Parathyroid adenoma (tissue), 2 donors: ENCODE measurements at regions not wholly inside any gene's neighbourhood (a gene's known extent, or its start where the extent isn't known, plus 50 kb on each side); places are given as distances from the start of the nearest gene placed in this dataset.

Experiments used
- H2AFZ ChIP-seq: fragments of 300-600 bp; sonication (generic); one replicate; pipeline ENCODE4 v1.7.0; 2017; ENCODE audit warnings: antibody characterized with exemption, mild to moderate bottlenecking
- H3K27ac ChIP-seq: fragments of 300-600 bp; sonication (generic); one replicate; pipeline ENCODE4 v1.7.0; 2017
- H3K27me3 ChIP-seq: fragments of 300-600 bp; sonication (generic); one replicate; pipeline ENCODE4 v1.7.0; 2017; ENCODE audit warnings: low read length; ENCODE audit not compliant: control insufficient read depth, insufficient read depth
- H3K36me3 ChIP-seq: fragments of 300-600 bp; sonication (generic); one replicate; pipeline ENCODE4 v1.7.0; 2017; ENCODE audit warnings: low read length; ENCODE audit not compliant: control insufficient read depth, insufficient read depth
- H3K4me1 ChIP-seq: fragments of 300-600 bp; sonication (generic); one replicate; pipeline ENCODE4 v1.7.0; 2017; ENCODE audit warnings: control low read depth
- H3K4me2 ChIP-seq: fragments of 300-600 bp; sonication (generic); one replicate; pipeline ENCODE4 v1.7.0; 2017; ENCODE audit warnings: low read length
- H3K4me3 ChIP-seq: fragments of 300-600 bp; sonication (generic); one replicate; pipeline ENCODE4 v1.7.0; 2017; ENCODE audit warnings: low read depth, low read length
- H3K79me2 ChIP-seq: fragments of 300-600 bp; sonication (generic); one replicate; pipeline ENCODE4 v1.7.0; 2017; ENCODE audit warnings: control low read depth
- H3K9ac ChIP-seq: fragments of 300-600 bp; sonication (generic); one replicate; pipeline ENCODE4 v1.7.0; 2017; ENCODE audit warnings: mild to moderate bottlenecking
- H3K9me3 ChIP-seq: fragments of 300-600 bp; sonication (generic); one replicate; pipeline ENCODE4 v1.7.0; 2017; ENCODE audit warnings: low read length; ENCODE audit not compliant: control insufficient read depth
- CTCF ChIP-seq: fragments of 300-600 bp; sonication (generic); IDR thresholded peaks from one replicate; pipeline ENCODE4 v1.7.0; 2017; ENCODE audit warnings: antibody characterized with exemption, mild to moderate bottlenecking
- donor health status: primary hyperparathyroidism.

- Histone ChIP-seq H3K9me3 (no peaks in the 10 kb centered on the region), H3K27ac (no peak overlapping the region), H3K9ac (no peak overlapping the region), H3K79me2 (no peaks in the 10 kb centered on the region), H3K36me3 (no peaks in the 10 kb centered on the region), H3K4me3 (no peak overlapping the region), H3K4me1 (no peaks in the 10 kb centered on the region), H3K4me2 (no peak overlapping the region), H2AFZ (no peak overlapping the region), H3K27me3 (no peaks in the 10 kb centered on the region)
- TF ChIP-seq CTCF, result no peak
Observed at GRCh38 chr5:166091931-166092330, 2199.5 kb upstream of the WWC1 start.

GRCh38 chr5:166093312-166093711, 2198.1 kb upstream of the WWC1 start:
- Histone ChIP-seq H3K9ac (no peak overlapping the region), H3K36me3 (no peaks in the 10 kb centered on the region), H3K4me3 (no peak overlapping the region), H3K4me2 (no peak overlapping the region), H3K27ac (no peak overlapping the region), H3K4me1 (no peaks in the 10 kb centered on the region), H3K9me3 (no peaks in the 10 kb centered on the region), H3K79me2 (no peaks in the 10 kb centered on the region), H3K27me3 (no peaks in the 10 kb centered on the region), H2AFZ (no peak overlapping the region)
- TF ChIP-seq CTCF, result no peak

- no peak overlapping the region for H2AFZ ChIP-seq
- no peaks in the 10 kb centered on the region for H3K79me2 ChIP-seq
- no peak overlapping the region for H3K4me2 ChIP-seq
- no peak overlapping the region for H3K27ac ChIP-seq
- TF ChIP-seq CTCF, result no peak
- H3K36me3 ChIP-seq, result no peaks in the 10 kb centered on the region
- H3K9ac ChIP-seq, result no peak overlapping the region
- H3K9me3 ChIP-seq, result no peaks in the 10 kb centered on the region
- H3K4me1 ChIP-seq, result no peaks in the 10 kb centered on the region
- no peak overlapping the region for H3K4me3 ChIP-seq
- H3K27me3 ChIP-seq, result no peaks in the 10 kb centered on the region
Observed at GRCh38 chr5:166102947-166103346, 2188.5 kb upstream of the WWC1 start.

- no peaks in the 10 kb centered on the region for H3K4me1 ChIP-seq
- H3K79me2 ChIP-seq, result no peaks in the 10 kb centered on the region
- no peak overlapping the region for H2AFZ ChIP-seq
- H3K36me3 ChIP-seq, result no peaks in the 10 kb centered on the region
- H3K9ac ChIP-seq, result no peak overlapping the region
- H3K9me3 ChIP-seq, result no peaks in the 10 kb centered on the region
- TF ChIP-seq CTCF, result no peak
- H3K27me3 ChIP-seq, result no peaks in the 10 kb centered on the region
- no peak overlapping the region for H3K4me3 ChIP-seq
- H3K27ac ChIP-seq, result no peak overlapping the region
- H3K4me2 ChIP-seq, result no peak overlapping the region
Observed at GRCh38 chr5:166111021-166111420, 2180.4 kb upstream of the WWC1 start.
